ENCODE measurements at regions not wholly inside any gene's neighbourhood (a gene's known extent, or its start where the extent isn't known, plus 50 kb on each side); places are given as distances from the start of the nearest gene placed in this dataset.
"Not testable (repeated sequence)": the region's sequence is repeated elsewhere in the genome, so short reads cannot be mapped to it uniquely, and the experiment has no call there.

DNA sequence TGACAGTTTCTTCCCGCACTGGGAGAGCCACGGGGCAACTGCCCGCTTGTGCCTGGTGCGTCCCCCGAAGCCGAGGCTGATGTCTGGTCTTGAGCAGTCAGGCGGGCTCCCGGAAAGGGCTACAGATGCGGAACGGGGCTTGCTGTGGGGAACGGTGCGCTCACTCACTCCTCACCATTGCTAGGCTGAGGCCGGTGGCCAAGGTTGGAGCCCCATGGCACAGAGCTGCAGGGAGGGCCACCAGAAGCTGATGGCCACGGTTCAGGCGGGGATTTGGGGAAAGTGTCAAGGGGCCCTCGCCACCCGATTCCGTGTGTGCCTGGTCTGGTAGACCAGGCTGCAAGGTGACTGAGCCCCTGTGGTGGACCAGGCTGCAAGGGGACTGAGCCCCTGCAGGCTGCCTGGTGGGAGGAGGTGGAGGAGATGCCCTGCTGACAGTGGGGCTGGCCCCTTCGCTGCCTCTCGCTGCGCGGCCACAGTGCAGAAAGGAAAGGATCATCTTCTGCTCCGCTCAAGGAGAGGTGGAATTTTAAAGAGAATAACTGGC is 1315.8 kb downstream of the BRD1 start:
- no peak for DNase-seq

- no peak for DNase-seq
Measured at GRCh38 chr22:48511211-48511610, 1316.5 kb downstream of the BRD1 start.

GRCh38 chr22:48510599-48510998 is 1317.1 kb downstream of the BRD1 start:
- DNase-seq: no peak

DNA sequence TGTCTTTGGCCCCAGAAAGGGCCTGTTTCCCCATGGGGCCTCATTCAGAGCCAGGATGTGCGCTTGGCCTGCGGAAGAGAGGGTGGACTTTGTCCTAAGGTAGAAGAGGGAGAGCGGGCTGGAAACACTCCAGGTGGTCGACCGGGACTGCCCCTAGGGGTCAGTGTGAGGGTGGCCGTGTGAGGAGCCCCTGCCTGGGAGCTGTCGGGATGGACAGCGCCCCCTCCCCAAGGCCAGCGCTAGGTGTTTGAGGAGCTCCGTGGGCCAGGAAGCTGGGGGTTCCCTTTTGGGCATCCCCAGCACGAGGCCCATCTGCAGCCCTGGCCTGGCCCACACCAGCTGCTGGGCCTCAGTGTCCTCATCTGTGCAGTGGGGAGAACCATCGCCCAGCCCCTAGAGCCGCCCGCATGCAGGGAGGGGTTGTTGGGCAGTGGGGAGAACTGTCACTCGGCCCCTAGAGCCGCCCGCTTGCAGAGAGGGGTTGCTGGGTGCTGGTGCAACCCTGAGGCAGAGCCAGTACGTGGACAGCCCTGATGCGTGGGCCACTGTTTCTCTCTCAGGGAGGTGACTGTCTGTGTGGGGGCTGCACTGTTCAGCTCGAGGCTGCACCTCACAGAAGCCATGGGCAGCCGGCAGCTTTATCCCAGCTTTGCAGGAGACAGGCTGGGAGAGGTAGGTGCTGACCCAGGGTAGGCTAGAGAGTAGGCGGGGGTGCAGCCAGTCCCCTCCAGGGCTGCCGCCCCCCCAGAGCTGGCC is 1319.9 kb downstream of the BRD1 start:
- no peak for DNase-seq

- no peak for DNase-seq
Measured at GRCh38 chr22:48507171-48507570, 1320.5 kb downstream of the BRD1 start.

GRCh38 chr22:48506506-48507145 is 1321.0 kb downstream of the BRD1 start:
- no peak for DNase-seq

- DNase-seq: no peak
Measured at GRCh38 chr22:48505891-48506290, 1321.8 kb downstream of the BRD1 start.

DNA sequence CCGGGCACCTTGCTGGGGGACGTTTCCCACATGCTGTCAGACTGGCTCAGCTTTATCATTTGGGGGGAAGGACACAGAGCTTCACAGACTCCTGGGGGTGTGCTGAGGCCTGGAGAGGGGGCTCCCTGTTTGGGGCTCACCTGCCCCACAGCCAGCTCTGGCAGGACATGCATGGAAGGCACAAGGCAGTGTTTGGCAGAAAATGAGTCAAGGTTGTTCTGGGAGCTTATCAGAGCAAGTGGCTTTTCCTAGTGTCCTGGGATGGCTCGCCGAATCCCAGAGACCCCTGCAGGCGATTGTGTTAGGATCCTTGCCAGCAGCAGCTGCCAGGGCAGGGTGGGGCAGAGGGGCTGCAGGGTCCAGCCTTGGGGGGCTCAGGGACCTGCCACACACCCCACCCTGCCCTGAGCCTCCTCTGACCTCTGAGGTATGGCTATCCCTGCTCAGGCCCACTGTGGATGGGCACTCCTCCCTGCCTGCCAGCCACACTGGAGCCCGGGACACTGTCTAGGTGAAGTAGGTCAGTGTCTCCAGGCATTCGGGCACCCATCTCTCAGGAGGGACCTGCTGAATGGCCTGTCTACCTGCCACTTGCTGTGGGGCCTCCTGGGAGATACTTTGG is 1323.0 kb downstream of the BRD1 start:
- no peak for DNase-seq

- no peak for DNase-seq
Measured at GRCh38 chr22:48503876-48504275, 1323.8 kb downstream of the BRD1 start.

DNA sequence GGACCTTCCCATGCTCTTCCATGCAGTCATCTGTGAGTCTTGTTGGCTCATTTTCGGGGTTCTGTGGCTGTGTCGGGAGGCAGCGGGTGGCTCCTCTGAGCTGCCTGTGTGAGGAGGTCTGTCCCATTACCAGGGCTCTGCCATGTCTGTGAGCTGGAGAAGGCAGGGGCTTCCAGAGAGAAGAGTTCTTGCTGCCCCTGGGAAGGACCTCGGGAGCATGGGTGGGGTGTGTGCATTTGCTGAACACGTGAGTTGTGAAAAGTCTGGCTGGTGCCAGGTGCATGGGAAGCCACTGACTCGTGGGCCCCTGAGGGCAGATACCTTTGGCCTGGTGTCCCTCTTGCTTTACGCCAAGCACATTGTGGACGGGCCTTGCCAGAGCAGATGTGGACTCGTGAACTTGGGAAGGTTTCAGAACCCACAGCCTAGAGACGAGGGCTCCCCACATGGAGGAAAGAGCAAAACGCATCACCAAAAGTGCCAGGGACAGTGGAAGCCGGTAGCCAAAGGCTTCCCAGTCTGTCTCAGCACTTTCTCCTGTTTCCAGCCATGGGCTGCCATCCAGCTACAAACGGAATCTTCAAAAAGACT is 1324.5 kb downstream of the BRD1 start:
- no peak for DNase-seq

GRCh38 chr22:48501231-48501750 is 1326.4 kb downstream of the BRD1 start:
- DNase-seq: no peak

DNA sequence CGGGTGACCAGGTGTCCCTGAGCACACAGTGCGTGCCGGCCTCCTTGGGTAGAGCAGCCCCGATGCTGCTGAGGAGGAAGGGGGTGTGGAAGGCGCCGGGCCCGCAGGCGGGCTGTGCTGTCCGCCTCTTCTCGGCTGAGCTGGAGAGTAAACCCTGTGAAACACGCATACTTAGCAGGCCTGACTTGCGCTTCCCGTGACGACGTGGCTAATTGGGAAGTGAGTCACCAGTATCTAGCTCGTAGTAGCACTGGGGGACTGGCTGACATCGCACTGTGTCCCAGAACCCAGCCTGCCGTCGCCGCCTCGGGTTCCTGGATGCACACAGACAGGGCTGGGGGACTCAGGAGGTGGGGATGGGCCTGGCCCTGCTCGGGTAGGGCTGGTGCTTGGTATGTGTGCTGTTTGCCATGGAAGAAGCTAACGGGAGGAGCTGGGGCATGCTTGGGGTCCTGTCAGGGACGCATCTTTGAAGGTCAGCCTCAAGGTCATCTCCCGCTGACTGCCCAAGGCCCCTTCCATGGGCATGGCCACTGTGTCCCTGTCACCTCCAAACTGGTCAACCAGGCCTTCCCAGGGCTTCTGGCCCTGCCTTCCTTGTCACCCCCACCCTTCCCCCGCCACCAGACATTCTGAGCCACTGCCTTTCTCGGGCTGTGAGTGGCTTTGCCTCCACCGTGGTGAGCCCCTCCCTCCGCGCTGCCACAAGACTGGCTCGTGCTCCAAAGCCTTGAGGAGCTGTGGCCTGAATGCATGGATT is 1327.0 kb downstream of the BRD1 start:
- DNase-seq: no peak

- DNase-seq: no peak
Measured at GRCh38 chr22:48499456-48500425, 1327.9 kb downstream of the BRD1 start.

GRCh38 chr22:48498526-48499331 is 1328.9 kb downstream of the BRD1 start:
- no peak for DNase-seq

DNA sequence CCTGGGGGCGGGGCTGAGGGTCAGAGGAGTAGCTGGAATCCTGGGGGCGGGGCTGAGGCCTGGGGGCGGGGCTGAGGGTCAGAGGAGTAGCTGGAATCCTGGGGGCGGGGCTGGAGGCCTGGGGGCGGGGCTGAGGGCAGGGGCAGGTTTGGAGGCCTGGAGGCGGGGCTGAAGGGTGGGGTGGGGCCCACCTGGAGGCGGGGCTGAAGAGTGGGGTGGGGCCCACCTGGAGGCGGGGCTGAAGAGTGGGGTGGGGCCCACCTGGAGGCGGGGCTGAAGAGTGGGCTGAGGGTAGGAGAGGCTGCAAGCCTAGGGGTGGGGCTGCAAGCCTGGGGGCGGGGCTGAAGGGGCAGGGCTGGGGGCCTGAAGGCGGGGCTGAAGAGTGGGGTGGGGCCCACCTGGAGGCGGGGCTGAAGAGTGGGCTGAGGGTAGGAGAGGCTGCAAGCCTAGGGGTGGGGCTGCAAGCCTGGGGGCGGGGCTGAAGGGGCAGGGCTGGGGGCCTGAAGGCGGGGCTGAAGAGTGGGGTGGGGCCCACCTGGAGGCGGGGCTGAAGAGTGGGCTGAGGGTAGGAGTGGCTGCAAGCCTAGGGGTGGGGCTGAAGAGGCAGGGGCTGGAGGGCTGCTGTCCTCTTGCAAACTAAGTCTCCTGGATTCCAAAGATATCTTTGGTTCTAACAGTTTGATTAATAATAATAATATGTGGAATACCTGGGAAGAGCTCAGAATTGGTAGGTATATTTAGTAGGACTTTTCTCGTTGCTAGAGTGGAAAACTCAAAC is 1329.7 kb downstream of the BRD1 start:
- DNase-seq: not testable (repeated sequence)

DNA sequence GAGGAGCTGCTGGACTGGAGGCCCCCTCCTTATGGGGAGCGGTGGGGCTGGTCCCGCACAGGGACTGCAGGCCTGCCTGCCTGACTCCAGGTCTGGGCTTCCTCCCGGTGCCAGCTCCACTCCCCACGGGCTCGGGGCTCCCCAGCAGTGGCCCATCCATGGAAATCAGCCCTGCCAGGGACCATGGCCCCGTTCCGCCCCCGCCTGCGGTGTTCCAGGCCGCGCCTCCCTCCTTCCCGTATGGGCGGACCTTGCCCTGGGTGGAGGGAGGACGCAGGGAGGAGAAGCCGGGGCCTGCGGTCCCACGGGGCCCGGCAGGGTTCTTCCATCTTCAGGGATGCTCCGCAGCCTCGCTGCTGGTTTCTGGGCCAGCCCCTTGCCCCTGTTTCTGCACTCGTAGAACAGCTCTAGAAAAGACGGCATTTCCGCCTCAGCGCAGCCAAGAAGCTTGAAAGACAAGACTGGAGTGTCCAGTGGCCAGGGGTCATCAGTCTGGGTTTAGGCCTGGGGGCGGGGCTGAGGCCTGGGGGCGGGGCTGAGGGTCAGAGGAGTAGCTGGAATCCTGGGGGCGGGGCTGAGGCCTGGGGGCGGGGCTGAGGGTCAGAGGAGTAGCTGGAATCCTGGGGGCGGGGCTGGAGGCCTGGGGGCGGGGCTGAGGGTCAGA is 1330.6 kb downstream of the BRD1 start:
- no peak for DNase-seq

DNA sequence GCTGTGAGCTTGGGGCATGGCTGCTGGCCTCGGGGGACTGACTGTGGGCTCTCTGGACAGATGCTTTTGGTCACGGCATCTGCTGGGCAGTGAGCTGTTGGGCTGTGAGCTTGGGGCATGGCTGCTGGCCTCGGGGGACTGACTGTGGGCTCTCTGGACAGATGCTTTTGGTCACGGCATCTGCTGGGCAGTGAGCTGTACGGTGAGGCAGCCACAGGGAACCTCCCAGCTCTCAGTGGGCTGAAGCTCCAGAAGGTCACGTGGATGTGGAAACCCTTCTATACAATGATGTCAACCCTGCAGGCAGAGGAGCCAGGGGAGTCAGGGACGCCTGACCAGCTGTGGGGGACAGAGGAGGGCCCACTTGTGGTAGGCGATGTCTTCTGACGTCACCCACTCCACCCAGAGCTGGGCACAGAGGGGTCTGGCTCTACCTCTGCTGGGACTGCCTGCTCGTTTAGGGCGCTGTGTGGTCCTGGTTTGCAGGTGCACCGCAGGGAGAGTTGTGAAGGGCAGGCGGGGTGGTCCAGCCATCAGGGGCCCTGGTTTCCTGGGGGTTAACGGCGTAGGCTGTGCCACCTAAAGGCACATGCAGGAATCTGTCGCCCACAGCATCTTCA is 1331.3 kb downstream of the BRD1 start:
- DNase-seq: no peak

DNA sequence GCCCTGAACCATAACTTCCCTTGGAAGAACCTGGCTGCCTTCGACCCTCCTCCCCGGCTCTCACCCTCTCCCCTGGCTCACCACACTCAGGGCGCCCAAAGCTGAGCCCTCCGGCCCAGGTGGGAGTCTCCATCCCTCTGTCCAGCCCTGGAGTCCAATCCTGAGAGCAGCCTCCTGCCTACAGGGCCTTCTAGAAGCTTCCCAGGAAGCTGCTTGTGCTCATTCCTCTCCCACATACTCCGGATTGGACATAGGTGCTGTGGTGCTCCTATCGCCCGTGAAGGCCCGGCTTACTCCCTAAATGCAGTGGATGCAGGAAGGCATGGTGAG is 1332.0 kb downstream of the BRD1 start:
- DNase-seq: no peak
